Lung (tissue), 11 donors: ENCODE measurements at regions not wholly inside any gene's neighbourhood (a gene's known extent, or its start where the extent isn't known, plus 50 kb on each side); places are given as distances from the start of the nearest gene placed in this dataset.
"Not testable (repeated sequence)": the region's sequence is repeated elsewhere in the genome, so short reads cannot be mapped to it uniquely, and the experiment has no call there.

ENCODE experiments used
- ATAC-seq: fragments of 200-7000 bp; cut with Tn5 transposase; one replicate; pipeline ENCODE4 v1.9.1; 2020; ENCODE audit warnings: moderate number of reproducible peaks; ENCODE audit not compliant: insufficient read depth, low FRiP score
- DNase-seq, 3 donors: peaks; one replicate each; pipeline ENCODE4 v3.0.0-alpha.2; 2013 to 2017
- H3K27ac ChIP-seq, 2 donors: one replicate each; pipeline ENCODE4 v1.5.1; 2013; ENCODE audit warnings: mild to moderate bottlenecking in 2 of 2, moderate library complexity in 2 of 2, control low read depth in 1 of 2, inconsistent platforms in 1 of 2, low read depth in 1 of 2, low read length in 1 of 2
- H3K27me3 ChIP-seq, 3 donors: one replicate each; pipeline ENCODE4 v1.5.1; 2013; ENCODE audit warnings: low read length in 2 of 3; ENCODE audit not compliant: control insufficient read depth in 3 of 3, insufficient read depth in 3 of 3
- H3K36me3 ChIP-seq, 4 donors: one replicate each; pipeline ENCODE4 v1.5.1; 2013; ENCODE audit warnings: low read length in 4 of 4, mild to moderate bottlenecking in 1 of 4, moderate library complexity in 1 of 4; ENCODE audit not compliant: control insufficient read depth in 4 of 4, insufficient read depth in 4 of 4
- H3K4me1 ChIP-seq, 5 donors: one replicate each; pipeline ENCODE4 v1.5.1; 2013; ENCODE audit warnings: low read length in 5 of 5, mild to moderate bottlenecking in 2 of 5, moderate library complexity in 1 of 5; ENCODE audit not compliant: control insufficient read depth in 5 of 5, insufficient read depth in 5 of 5
- H3K4me3 ChIP-seq: one replicate; pipeline ENCODE4 v1.5.1; 2013; ENCODE audit warnings: mild to moderate bottlenecking, control low read depth, moderate library complexity
- H3K9ac ChIP-seq, 2 donors: one replicate each; pipeline ENCODE4 v1.5.1; 2013; ENCODE audit warnings: low read length in 2 of 2, control low read depth in 1 of 2; ENCODE audit not compliant: insufficient read depth in 1 of 2
- H3K9me3 ChIP-seq, 4 donors: one replicate each; pipeline ENCODE4 v1.5.1; 2013; ENCODE audit warnings: low read length in 3 of 4, mild to moderate bottlenecking in 1 of 4, moderate library complexity in 1 of 4; ENCODE audit not compliant: control insufficient read depth in 4 of 4, insufficient read depth in 3 of 4
- CTCF ChIP-seq: IDR thresholded peaks from 2 replicates; pipeline ENCODE4 v1.5.1; 2012; ENCODE audit warnings: mild to moderate bottlenecking; ENCODE audit errors: control extremely low read depth, extremely low read depth
- WGBS, 2 donors: extraction: QIAGEN DNeasy Blood & Tissue Kit; methylation state at CpG; one replicate each; pipeline ENCODE4 v1.1.7; 2013; 5-methylcytosine and 5-hydroxymethylcytosine counted together
- donor health status: control.
- donor health status: control.
- donor health status: Bipolar disorder and iron deficiency.
- donor health status: healthy.
- donor health status: DM: yes; HTN: yes; CAD: no.

GRCh38 chr3:180776433-180776832 lies 97.1 kb upstream of the CCDC39 start:
- Histone ChIP-seq H3K9me3 (peaks cover 0 to 18% (median 15%) of the 10 kb centered on the region in 4 donors), H3K4me3 (no peak overlapping the region), H3K36me3 (no peaks in the 10 kb centered on the region), H3K4me1 (no peaks in the 10 kb centered on the region), H3K9ac (no peak overlapping the region), H3K27me3 (no peaks in the 10 kb centered on the region), H3K27ac (no peak overlapping the region)
- no peak for DNase-seq
- TF ChIP-seq CTCF = no peak
- no peak for ATAC-seq
- 86 to 90% methylated on average over 4 of the region's 4 CpGs for WGBS, 2 donors

GRCh38 chr3:180782195-180782984 lies 103.1 kb upstream of the CCDC39 start:
- Histone ChIP-seq H3K27ac (no peak overlapping the region), H3K27me3 (no peaks in the 10 kb centered on the region), H3K9ac (no peak overlapping the region), H3K4me1 (no peaks in the 10 kb centered on the region), H3K4me3 (no peak overlapping the region), H3K36me3 (no peaks in the 10 kb centered on the region), H3K9me3 (peaks cover 0 to 12% (median 8%) of the 10 kb centered on the region in 4 donors)
- ATAC-seq = no peak
- no peak for TF ChIP-seq CTCF
- 81 to 89% methylated on average over 1 of the region's 1 CpG for WGBS, 2 donors
- DNase-seq = no peak

- not testable (repeated sequence) for H3K27me3 ChIP-seq, H3K9ac ChIP-seq, H3K4me1 ChIP-seq, ATAC-seq, H3K4me3 ChIP-seq, H3K27ac ChIP-seq, DNase-seq, H3K9me3 ChIP-seq, H3K36me3 ChIP-seq
- WGBS, 2 donors = 64 to 68% methylated on average over 3 of the region's 3 CpGs
Observed at GRCh38 chr3:180786227-180786626, 106.9 kb upstream of the CCDC39 start.

GRCh38 chr3:180789774-180790173 lies 110.5 kb upstream of the CCDC39 start:
- Histone ChIP-seq H3K27ac (no peak overlapping the region), H3K4me3 (no peak overlapping the region), H3K9me3 (no peaks in the 10 kb centered on the region), H3K36me3 (no peaks in the 10 kb centered on the region), H3K27me3 (no peaks in the 10 kb centered on the region), H3K4me1 (no peaks in the 10 kb centered on the region), H3K9ac (no peak overlapping the region)
- ATAC-seq (no peak), DNase-seq (no peak)
- WGBS, 2 donors = 63 to 81% methylated on average over 2 of the region's 2 CpGs
- no peak for TF ChIP-seq CTCF
